Panc1 (cell line): ENCODE measurements at regions not wholly inside any gene's neighbourhood (a gene's known extent, or its start where the extent isn't known, plus 50 kb on each side); places are given as distances from the start of the nearest gene placed in this dataset.

Source experiments
- ATAC-seq: fragments of 200-7000 bp; cut with Tn5 transposase; 2 replicates; pipeline ENCODE4 v1.9.1; 2020; ENCODE audit warnings: mild to moderate bottlenecking, moderate library complexity
- BruUV-seq: library from RNA; stranded (reverse); fragments of 400-500 nt; replicated peaks from 2 replicates; lab custom pipeline; 2021; lab: Mats Ljungman, UMichigan
- CTCF ChIA-PET: fragments of 300-600 bp; sonication (Branson Sonifier 250); formaldehyde crosslinking; loops from one replicate; lab custom pipeline; 2022; ENCODE audit warnings: antibody characterized with exemption; lab: Charles Lee
- POLR2A ChIA-PET: fragments of 300-600 bp; sonication (Branson Sonifier 250); formaldehyde crosslinking; loops from one replicate; lab custom pipeline; 2022; ENCODE audit warnings: antibody characterized with exemption; lab: Charles Lee
- DNase-seq: peaks from one replicate; pipeline ENCODE4 v3.0.0-alpha.2; 2010; ENCODE audit warnings: low read depth, low spot score
- H3K27ac ChIP-seq: 2 replicates; pipeline ENCODE4 v1.5.1; 2011; ENCODE audit warnings: mild to moderate bottlenecking, low read length, inconsistent platforms
- H3K27me3 ChIP-seq: fragments of 200-500 bp; sonication (Bioruptor generic); 2 replicates; pipeline ENCODE4 v1.6.0; 2014; ENCODE audit warnings: low read length, inconsistent platforms; ENCODE audit not compliant: control insufficient read depth, insufficient read depth
- H3K36me3 ChIP-seq: fragments of 200-500 bp; sonication (Bioruptor generic); 2 replicates; pipeline ENCODE4 v1.5.1; 2014; ENCODE audit warnings: inconsistent platforms, mild to moderate bottlenecking, low read length, moderate library complexity; ENCODE audit not compliant: control insufficient read depth, insufficient read depth
- H3K4me1 ChIP-seq: 2 replicates; pipeline ENCODE4 v1.5.1; 2011; ENCODE audit warnings: inconsistent platforms, mild to moderate bottlenecking, low read length, moderate library complexity; ENCODE audit not compliant: control insufficient read depth, insufficient read depth
- H3K4me3 ChIP-seq, 2 experiments: 2 replicates each; pipeline ENCODE4 v1.5.1; 2011 to 2012; ENCODE audit warnings: low read depth in 2 of 2, low read length in 2 of 2, mild to moderate bottlenecking in 2 of 2, inconsistent platforms in 1 of 2, moderate library complexity in 1 of 2
- H3K9me3 ChIP-seq: fragments of 200-500 bp; sonication (Bioruptor generic); 2 replicates; pipeline ENCODE4 v1.5.1; 2014; ENCODE audit warnings: low read depth, mild to moderate bottlenecking, inconsistent platforms, low read length, moderate library complexity; ENCODE audit not compliant: control insufficient read depth, insufficient read depth
- CTCF ChIP-seq: fragments of 450-650 bp; IDR thresholded peaks from 2 replicates; pipeline ENCODE4 v1.5.1; 2017; ENCODE audit warnings: mild to moderate bottlenecking
- POLR2AphosphoS5 ChIP-seq: IDR thresholded peaks from 2 replicates; pipeline ENCODE4 v1.6.1; 2012; ENCODE audit warnings: mild to moderate bottlenecking, low read depth, low read length, moderate library complexity
- REST ChIP-seq, 2 experiments: IDR thresholded peaks; 2 replicates each; pipeline ENCODE4 v1.6.1; 2011 to 2012; ENCODE audit warnings: low read depth in 2 of 2, control low read depth in 1 of 2, low read length in 1 of 2, mild to moderate bottlenecking in 1 of 2, moderate library complexity in 1 of 2; ENCODE audit not compliant: insufficient read depth in 1 of 2
- SIN3A ChIP-seq: IDR thresholded peaks from 2 replicates; pipeline ENCODE4 v1.6.1; 2012; ENCODE audit warnings: low read depth, mild to moderate bottlenecking, low read length, moderate library complexity, borderline replicate concordance; ENCODE audit not compliant: insufficient read depth
- TCF7L2 ChIP-seq: IDR thresholded peaks from 2 replicates; pipeline ENCODE4 v1.6.1; 2011; ENCODE audit warnings: mild to moderate bottlenecking, low read depth, low read length, inconsistent platforms
- in situ Hi-C: cut with HindIII; loops from 2 replicates; pipeline ENCODE4 v1.10.0; 2016; ENCODE audit warnings: low sequenced_read_pairs, low pct_unique_long_range_greater_than_20kb
- intact Hi-C: fragments of 100-400 bp; cut with micrococcal nuclease; formaldehyde crosslinking; loops from one replicate; pipeline ENCODE4 v1.10.0; 2022; ENCODE audit not compliant: unreplicated experiment

GRCh38 chr10:10367264-10367663, 650.4 kb upstream of the CELF2 start:
- H3K4me3 ChIP-seq, result no peak overlapping the region
- ChIA-PET POLR2A (no interaction called here), CTCF (no interaction called here)
- H3K36me3 ChIP-seq, result no peaks in the 10 kb centered on the region
- ATAC-seq, result no peak
- in situ Hi-C loops (no loop called here), intact Hi-C loops (no loop called here)
- no peak overlapping the region for H3K27ac ChIP-seq
- no peaks in the 10 kb centered on the region for H3K27me3 ChIP-seq
- no peaks in the 10 kb centered on the region for H3K4me1 ChIP-seq
- H3K9me3 ChIP-seq, result no peaks in the 10 kb centered on the region
- DNase-seq, result no peak
- no peak for TF ChIP-seq SIN3A
- no TSS peak for BruUV-seq

- H3K4me1 ChIP-seq, result no peaks in the 10 kb centered on the region
- POLR2A ChIA-PET, result no interaction called here
These were observed 648.6 kb upstream of the CELF2 start for GRCh38 chr10:10368951-10369576.

More at GRCh38 chr10:10368951-10369576, 648.6 kb upstream of the CELF2 start:
- ATAC-seq, result no peak
- Histone ChIP-seq H3K4me3 (no peak overlapping the region), H3K27ac (no peak overlapping the region), H3K27me3 (no peaks in the 10 kb centered on the region), H3K36me3 (no peaks in the 10 kb centered on the region), H3K9me3 (no peaks in the 10 kb centered on the region)
- CTCF ChIA-PET, result no interaction called here
- intact Hi-C loops (no loop called here), in situ Hi-C loops (no loop called here)
- no peak for TF ChIP-seq TCF7L2
- TF ChIP-seq SIN3A, result no peak
- no peak for TF ChIP-seq CTCF
- no peak for TF ChIP-seq POLR2AphosphoS5
- no peak for TF ChIP-seq REST (IDR thresholded peaks at IDR 0.05; ENCODE audit: insufficient read depth in 1 of 2, low read depth in 2 of 2, low read length in 1 of 2)
- DNase-seq, result no peak
- no TSS peak for BruUV-seq
